Fibroblast of villous mesenchyme (primary cell): ENCODE measurements at regions not wholly inside any gene's neighbourhood (a gene's known extent, or its start where the extent isn't known, plus 50 kb on each side); places are given as distances from the start of the nearest gene placed in this dataset.

Source experiments
- DNase-seq: peaks from one replicate; pipeline ENCODE4 v3.0.0-alpha.2; 2010; ENCODE audit warnings: low read depth
- H3K4me3 ChIP-seq: 2 replicates; pipeline ENCODE4 v1.5.1; 2011; ENCODE audit warnings: low read depth, mild to moderate bottlenecking, low read length
- TF ChIP-seq, protein P1 (sequence below): IDR thresholded peaks from 2 replicates; pipeline ENCODE4 v1.5.1; 2012; ENCODE audit warnings: low read depth, mild to moderate bottlenecking, low read length; ENCODE audit not compliant: insufficient read depth

DNA sequence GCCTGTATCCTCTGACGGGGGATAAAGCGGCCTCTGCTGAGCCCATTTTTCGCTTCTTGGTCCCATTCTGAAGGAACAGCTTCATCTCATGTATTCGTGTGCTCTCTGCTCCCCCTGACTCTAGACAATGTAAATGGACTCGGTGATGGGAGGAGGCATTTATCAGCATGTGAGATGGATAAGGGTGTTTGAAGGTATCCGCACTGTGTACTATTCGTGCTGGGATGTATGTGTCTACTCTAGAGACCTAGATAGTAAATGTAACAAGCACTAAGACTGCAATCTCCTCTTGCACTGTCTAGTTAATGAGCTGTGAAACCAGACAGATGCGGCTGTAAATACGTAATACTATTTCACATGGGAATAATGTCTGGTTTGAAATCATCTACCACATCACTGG lies 134.6 kb upstream of the ARGLU1 start:
- DNase-seq, result no peak
- H3K4me3 ChIP-seq, result no peak overlapping the region
- TF ChIP-seq, protein P1, sequence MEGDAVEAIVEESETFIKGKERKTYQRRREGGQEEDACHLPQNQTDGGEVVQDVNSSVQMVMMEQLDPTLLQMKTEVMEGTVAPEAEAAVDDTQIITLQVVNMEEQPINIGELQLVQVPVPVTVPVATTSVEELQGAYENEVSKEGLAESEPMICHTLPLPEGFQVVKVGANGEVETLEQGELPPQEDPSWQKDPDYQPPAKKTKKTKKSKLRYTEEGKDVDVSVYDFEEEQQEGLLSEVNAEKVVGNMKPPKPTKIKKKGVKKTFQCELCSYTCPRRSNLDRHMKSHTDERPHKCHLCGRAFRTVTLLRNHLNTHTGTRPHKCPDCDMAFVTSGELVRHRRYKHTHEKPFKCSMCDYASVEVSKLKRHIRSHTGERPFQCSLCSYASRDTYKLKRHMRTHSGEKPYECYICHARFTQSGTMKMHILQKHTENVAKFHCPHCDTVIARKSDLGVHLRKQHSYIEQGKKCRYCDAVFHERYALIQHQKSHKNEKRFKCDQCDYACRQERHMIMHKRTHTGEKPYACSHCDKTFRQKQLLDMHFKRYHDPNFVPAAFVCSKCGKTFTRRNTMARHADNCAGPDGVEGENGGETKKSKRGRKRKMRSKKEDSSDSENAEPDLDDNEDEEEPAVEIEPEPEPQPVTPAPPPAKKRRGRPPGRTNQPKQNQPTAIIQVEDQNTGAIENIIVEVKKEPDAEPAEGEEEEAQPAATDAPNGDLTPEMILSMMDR, result no peak

DNA sequence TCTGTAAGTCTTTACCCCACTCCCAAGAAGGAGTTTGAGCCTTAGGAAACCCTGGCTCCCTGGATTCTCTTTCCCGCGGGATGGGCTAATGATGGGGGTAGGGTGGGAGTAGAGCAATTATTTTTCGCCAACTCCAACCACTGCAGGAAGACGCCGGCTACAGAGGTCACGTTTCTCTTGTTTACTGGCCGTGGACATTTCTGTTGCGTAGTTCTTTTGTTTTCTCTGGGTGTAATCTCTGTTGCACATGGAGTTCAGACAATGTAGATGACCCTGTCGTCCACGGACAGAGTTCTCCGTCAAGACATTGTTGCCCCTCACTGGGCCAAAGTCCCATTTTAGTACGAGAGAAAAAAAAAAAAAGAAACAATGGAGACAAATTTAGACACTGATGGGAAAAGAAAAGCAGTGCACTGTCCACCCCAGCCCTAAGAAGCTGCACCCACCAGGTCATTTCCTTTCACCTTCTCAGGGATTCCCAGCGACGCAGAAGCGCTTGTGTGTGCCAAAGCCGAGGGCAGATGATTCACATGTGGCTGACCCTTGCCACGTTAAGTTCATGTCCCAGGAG lies 133.9 kb upstream of the ARGLU1 start:
- no peak for DNase-seq
- TF ChIP-seq, protein P1, result no peak

DNA sequence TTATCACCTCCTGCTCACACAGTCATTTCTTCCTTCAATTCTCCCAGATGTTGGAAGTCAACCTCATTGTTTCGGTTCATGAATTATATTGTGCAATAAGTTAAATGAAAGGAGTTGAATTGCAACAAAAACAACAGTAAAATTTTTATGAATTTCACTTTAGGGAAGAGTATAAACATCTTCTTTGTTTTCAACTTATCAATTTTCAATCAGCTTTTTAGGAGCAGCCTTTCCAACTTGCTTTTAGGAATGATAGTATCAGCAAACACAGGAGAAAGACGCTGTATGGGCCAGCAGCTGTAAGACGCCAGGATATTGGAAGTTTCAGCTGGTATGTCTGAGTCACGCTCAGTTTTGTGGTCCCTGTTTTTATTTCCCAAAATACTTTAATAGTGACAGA lies 132.5 kb upstream of the ARGLU1 start:
- DNase-seq, result no peak
- TF ChIP-seq, protein P1, result no peak
- H3K4me3 ChIP-seq, result no peak overlapping the region

More for the DNA sequence above, 133.9 kb upstream of the ARGLU1 start:
- no peak overlapping the region for H3K4me3 ChIP-seq

- TF ChIP-seq, protein P1, result no peak
- no peak overlapping the region for H3K4me3 ChIP-seq
These were observed 132.1 kb upstream of the ARGLU1 start for GRCh38 chr13:106700007-106700406.

GRCh38 chr13:106699311-106699710 lies 131.4 kb upstream of the ARGLU1 start:
- DNase-seq, result no peak
- no peak overlapping the region for H3K4me3 ChIP-seq
- TF ChIP-seq, protein P1, result no peak

More at GRCh38 chr13:106700007-106700406, 132.1 kb upstream of the ARGLU1 start:
- no peak for DNase-seq

DNA sequence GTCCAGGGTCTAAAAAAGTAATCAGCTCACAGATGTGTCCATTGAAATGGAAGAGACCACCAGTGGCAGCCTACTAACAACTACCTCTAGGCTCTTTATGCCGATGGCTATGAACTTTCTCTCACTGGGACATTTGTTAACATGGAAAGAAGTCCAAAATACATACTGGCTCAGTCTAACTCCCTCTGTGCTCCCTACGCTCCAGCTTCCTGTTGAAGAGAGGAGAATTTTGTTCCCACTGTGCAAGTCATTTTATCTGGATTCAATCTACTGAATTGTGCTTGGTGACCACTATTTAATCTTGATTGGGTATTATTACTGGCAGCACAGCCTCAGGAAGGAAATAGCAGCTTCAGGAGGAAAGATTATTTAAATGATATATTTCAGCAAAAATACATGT lies 128.8 kb upstream of the ARGLU1 start:
- H3K4me3 ChIP-seq, result no peak overlapping the region
- TF ChIP-seq, protein P1, result no peak
- no peak for DNase-seq

GRCh38 chr13:106696140-106696539 lies 128.2 kb upstream of the ARGLU1 start:
- TF ChIP-seq, protein P1, result no peak

More at GRCh38 chr13:106696140-106696539, 128.2 kb upstream of the ARGLU1 start:
- DNase-seq, result no peak
- no peak overlapping the region for H3K4me3 ChIP-seq
